NCI-H128 (cell line): ENCODE measurements at regions not wholly inside any gene's neighbourhood (a gene's known extent, or its start where the extent isn't known, plus 50 kb on each side); places are given as distances from the start of the nearest gene placed in this dataset.
"Not testable (repeated sequence)": the region's sequence is repeated elsewhere in the genome, so short reads cannot be mapped to it uniquely, and the experiment has no call there.

Experiments used
- DNase-seq: peaks from one replicate; lab custom pipeline; 2025; ENCODE audit not compliant: unreplicated experiment; lab: John Stamatoyannopoulos, UW

DNA sequence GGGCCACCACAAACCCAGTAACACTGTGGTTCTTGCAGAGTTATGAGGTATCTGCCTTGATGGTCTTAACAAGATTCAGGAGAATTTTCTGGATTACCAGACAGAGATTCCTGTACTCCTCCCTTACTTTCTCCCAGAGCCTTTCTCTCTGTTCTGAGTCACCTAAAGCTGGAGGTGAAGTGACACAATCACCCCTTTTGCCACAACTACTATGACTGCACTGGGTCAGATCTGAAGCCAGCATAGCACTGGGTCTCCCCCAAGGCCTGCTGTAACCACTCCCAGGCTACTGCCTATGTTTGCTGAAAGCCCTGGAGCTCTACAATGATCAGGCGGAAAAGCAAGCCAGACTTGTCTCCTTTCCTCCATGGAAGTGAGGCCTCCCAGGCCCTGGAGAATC, 156.7 kb upstream of the NEGR1 start:
- DNase-seq: no peak

DNA sequence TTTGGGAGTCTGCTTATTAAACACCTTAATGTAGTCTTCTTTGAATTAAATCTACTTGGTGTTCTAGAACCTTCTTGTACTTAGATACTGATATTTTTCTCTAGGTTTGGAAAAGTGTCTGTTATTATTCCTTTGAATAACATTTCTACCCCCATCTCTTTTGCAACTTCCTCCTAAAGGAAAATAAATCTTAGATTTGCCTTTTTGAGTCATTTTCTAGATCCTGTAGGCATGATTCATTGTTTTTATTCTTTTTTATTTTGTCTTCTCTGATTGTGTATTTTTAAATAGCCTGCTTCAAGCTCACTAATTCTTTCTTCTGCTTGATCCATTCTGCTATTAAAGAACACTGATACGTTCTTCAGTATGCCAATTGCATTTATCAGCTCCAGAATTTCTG, 155.9 kb upstream of the NEGR1 start:
- no peak for DNase-seq

DNA sequence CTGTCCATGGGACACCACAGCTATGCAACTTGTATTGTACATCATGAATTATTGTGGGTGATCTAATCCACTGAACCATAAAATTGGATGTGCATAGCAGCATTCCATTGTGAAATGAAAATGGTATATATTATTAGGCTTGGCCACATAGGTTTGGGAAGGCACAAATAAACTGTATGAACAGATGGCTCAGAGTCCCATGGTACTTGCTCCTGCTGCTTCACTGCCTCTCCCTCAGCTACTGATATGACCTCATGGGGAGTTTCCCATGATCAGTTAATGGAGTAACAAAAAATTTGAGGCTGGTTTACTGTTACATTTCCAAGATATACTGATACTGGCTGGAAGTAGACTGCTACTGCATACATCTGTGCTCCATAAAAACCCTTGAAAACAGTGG, 152.7 kb upstream of the NEGR1 start:
- DNase-seq: no peak

DNA sequence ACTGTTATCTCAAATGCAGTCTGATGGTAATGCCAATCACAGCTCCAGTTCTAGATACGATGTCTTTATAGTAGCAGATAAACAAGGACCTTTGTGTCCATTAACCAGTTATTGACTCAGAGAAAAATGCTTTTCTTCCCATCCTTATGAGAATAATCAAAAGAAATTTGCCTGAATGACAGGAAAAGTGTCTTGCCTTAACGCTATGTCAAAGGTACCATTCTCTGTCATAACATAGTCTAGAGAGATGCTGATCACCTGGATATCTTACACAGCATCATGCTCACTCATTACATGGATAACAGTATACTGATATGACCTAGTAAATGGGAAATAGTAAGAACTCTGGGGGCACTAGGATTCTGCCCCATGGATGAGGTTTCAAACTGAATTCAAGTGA, 151.7 kb upstream of the NEGR1 start:
- DNase-seq: no peak

DNA sequence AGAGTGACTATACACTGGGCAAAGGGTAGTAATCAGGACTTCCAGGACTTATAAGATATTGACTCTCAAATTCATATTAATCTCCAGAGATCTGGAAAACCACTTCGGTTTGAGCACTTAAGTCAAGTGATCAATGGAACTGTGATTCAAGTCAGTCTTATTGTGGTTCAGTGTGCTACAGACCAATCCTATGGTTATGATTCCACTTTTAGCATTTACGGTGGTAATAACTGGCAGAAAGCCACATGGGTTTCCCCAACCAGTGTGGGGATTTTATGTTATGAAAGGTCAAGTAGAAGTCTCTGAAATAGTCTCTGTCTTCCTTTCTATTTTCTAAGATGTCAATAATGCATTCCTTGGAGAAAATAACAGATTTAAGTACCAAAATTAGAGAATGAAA, 151.3 kb upstream of the NEGR1 start:
- no peak for DNase-seq

DNA sequence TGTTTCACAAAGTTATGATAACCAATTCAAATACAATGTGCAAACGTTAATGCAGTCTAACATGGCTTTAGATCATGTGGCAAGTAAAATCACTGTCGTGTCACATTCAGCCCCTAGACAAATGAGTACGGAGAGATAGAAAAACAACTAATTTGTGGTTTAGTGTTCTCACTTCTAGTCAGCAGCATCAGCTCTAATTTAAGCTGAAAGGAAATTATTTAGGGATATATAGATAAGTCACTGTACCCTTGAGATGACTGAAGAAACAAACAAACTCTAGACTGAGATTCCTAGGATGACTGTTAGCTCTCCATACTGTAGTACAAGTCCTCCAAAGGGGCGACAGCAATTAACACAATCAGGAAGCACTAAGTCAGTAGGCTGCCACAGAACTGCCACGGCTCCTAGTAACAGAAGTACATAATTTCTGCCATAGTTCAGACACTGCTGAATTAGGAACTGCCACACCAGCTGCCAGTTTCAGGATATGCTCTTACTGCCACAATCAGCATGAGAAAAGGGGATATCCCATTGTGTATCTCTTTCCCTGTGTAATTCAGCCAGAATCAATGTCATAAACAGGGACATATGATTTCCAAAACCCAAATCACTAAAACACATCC, 150.4 kb upstream of the NEGR1 start:
- no peak for DNase-seq

DNA sequence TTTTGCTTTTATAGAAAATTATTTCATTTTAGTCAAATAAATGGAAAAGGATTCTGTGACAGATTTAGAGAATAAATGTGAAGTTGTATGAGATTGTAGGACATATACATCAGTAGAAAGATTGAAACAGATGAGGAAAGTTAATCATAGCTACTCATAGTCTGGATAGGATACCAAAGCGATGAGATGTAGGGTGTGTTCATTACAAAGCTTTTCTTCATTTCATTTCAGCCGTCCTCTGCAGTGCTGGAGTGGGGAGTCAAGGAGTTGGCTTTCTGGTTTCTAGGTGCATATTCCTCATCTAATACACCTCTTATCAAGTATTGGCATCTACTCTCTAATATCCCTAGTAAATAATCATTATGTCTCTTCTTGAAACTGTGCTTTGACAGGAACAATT, 149.5 kb upstream of the NEGR1 start:
- no peak for DNase-seq

DNA sequence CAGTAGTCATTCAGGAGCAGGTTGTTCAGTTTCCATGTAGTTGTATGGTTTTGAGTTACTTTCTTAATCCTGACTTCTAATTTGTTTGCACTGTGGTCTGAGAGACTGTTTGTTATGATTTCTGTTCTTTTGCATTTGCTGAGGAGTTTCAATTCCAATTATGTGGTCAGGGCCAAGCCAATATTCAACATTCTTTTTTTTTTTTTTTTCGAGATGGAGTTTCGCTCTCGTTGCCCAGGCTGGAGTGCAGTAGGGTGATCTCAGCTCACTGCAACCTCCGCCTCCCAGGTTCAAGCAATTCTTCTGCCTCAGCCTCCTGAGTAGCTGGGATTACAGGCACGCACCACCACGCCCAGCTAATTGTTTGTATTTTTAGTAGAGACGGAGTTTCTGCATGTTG, 145.9 kb upstream of the NEGR1 start:
- not testable (repeated sequence) for DNase-seq

DNA sequence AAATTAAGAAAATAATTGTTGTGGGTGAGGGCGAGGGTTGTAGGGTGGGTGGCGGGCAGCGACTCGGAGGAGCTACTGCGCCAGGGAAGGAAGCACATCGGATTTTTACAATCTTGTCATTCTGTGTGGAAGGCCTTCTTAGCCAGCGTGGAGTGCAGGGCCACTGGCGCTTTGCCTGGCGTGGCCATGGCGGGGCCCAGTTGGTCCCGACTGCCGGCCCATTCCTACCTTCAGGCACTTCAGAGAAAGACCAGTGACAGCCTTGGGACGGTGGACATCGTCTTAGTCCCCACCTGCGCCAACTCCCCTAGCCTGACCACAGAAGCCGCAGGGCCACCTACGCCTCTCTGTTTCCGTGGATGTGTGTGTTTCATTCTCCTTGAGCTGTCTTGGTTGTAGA, 136.9 kb upstream of the NEGR1 start:
- no peak for DNase-seq

DNA sequence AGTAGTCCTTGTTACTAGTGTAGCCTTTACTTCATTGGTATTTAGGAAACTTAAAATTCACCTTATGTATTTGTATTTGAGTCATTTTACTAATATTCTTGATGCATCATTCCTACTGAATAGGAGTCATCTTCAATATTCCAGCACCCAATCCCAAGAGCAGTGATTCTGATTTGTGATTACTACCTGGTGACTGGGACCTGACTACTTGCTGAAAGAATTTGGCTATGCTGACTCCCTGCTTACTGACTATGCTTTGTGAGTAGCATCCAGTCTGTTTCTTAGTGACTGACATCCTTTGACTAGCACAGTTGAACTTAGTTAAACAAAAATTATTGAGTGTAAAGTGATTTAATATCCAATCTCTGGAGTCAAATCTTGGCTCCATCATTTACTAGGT, 129.9 kb upstream of the NEGR1 start:
- no peak for DNase-seq

DNA sequence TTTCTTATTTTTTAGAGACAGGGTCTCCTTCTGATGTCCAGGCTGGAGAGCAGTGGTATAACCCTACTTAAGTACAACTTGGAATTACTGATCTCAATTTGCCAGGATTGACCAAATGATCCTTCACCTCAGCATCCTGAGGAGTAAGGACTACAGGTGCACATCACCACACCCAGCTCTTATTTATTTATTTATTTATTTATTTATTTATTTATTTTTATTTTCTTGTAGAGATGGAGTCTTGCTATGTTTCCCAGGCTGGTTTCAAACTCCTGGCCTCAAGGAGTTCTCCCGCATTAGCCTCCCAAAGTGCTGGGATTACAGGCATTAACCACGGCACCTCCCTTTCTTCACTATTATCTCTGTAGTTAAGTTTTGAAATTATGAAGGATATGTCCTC, 117.5 kb upstream of the NEGR1 start:
- DNase-seq: no peak

DNA sequence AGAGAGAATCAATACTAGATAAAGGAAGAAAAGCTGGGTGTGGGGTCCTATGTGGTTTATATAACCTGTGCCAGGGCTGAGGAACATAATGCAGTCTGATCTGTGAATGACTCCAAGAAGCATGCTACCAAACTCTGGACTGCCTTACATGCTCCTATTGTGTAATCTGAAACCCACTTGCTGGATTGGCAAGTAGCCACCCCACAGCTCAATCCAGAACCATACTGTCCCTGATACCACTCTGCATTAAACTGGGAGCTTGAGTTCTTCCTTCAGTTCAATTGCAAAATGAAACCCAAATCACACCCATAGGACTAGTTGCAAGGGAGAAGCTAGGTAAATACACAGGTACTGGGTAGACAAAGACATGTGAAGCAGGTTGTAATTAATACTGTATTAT, 115.4 kb upstream of the NEGR1 start:
- DNase-seq: no peak

DNA sequence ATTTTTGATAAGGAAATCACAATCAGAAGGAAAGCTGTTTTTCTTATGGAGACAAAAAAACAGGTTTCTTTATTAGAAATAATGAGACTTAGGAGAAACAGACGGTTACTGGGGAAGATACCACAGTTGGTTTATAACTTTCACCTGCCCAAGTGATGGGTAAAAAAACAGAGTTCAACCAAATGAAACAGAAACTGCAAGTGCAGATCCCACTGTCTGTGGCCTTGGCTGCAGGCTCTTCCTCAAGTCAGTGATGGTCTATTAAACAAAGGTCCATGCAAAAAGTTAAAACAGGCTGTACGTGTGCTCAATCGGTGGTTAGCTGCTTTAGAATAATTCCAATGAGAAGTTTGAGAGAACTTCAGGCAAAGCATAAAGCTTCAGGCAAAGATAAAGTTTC, 112.1 kb upstream of the NEGR1 start:
- no peak for DNase-seq

DNA sequence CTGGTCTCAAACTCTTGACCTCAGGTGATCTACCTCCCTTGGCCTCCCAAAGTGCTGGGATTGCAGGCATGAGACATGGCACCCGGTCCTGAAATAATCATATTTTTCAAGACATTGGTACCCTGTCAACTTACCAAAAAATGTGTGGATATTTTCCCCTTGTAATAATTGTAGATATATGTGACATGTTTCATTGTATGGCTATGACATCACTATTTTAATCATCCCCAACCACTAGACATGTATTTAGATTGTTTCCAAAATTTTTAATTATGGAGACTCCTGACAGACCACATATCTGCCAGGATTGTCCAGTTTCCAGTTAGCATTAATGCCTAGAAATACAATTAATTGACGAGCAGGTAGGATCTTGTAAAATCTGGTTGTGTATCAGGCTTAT, 96.7 kb upstream of the NEGR1 start:
- no peak for DNase-seq

DNA sequence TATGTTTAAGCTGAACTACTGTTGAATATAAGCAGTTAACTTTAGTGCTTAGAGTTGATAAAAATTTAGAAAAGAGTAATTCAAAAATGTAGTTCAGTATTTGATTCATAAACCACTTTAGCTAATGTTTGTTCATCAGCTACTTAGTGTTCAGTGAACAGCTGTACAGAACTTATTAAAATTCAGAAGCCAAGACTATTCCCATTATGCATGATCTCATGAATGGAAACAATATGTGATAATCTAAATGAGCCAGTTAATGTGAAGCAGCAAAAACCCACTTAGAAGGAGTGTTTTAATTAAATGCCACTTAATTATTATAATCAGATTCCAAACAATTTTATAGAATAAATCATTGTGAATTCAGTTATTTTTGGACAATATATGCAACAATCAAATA, 92.9 kb upstream of the NEGR1 start:
- DNase-seq: no peak

DNA sequence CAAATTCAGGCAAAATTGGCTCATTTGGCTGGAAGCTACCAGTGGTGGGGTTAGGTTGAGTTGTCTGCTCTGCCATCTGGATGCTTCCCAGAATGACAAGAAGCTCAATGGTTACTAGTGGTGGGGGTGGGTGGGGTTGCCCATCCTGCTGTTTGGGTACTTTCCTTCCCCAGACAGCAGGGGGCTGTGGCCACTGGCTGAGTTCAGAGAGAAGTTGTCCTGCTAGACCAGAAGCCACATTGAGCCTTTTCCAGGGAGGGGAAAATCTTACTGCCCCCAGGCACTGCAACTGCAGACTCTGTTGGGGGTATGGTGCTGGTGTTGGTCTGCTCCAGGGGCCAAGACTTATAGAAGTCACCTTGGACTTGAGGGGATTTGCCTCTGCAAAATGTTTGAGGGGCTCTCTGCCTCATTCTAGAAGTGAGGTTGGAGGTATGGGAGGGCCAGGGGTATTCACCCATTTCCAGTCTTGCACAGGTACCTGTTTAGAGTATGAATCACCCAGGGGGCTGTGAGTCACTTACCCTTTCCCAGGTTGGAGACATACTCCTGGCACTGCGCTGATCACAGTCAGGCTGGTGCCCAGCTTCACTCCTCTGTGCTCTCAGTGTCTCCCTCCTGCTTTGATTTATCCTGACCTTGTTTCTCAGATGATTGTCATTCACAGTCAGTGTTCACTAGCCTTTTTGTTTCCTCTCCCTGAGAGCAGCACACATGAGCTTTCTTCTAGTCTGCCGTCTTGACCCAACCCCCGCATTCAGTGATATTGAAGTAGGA, 89.1 kb upstream of the NEGR1 start:
- no peak for DNase-seq

DNA sequence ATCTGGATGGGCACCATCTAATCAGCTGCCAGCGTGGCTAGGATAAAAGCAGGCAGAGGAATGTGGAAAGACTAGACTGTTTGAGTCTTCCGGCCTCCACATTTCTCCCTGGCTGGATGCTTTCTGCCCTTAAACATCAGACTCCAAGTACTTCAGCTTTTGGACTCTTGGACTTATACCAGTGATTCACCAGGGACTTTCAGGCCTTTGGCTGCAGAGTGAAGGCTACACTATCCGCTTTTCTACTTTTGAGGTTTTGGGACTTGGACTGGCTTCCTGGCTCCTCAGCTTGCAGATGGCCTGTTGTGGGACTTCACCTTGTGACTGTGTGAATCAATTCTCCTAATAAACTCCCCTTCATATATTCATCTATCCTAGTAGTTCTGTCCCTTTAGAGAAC, 88.5 kb upstream of the NEGR1 start:
- not testable (repeated sequence) for DNase-seq

DNA sequence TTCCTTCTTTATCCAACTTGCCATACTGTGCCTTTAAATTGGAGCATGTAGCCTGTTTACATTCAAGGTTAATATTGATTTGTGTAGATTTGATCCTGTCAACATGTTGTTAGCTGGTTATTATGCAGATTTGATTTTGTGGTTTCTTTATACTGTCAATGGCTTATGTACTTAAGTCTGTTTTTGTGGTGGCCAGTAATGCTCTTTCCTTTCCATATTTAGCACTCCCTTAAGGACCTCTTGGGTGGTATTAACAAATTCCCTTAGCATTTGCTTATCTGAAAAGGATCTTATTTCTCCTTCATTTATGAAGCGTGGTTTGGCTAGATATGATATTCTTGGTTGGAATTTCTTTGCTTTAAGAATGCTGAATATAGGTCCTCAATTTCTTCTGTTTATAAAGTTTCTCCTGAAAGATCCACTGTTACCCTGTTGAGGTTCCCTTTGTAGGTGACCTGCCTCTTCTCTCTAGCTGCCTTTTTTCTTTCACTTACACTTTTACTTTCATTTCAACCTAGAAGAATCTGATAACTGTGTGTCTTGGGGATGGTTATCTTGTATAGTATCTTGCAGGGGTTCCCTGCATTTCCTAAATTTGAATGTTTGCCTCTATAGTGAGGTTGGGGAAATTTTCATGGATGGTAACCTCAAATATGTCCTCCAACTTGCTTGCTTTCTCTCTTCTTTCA, 86.9 kb upstream of the NEGR1 start:
- DNase-seq: no peak

DNA sequence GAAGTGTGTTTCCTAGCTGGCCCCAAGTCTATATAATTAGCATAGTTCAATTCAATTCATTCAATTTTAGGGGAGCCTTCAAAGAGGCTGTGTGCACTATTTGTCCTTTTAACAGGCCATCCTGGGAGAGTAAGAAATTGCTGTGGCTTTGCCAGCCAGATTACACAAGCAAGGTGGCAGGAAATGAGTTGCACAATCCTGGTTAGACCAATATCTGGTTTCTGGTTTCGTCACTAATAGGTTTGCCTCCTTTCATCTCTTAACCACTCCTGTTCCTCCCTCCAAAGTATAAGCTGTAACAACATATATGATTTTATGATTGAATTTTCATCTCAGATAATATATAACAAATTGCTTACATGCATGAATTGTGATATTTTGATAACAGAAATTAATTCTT, 84.1 kb upstream of the NEGR1 start:
- peak; percentile 3 for DNase-seq

DNA sequence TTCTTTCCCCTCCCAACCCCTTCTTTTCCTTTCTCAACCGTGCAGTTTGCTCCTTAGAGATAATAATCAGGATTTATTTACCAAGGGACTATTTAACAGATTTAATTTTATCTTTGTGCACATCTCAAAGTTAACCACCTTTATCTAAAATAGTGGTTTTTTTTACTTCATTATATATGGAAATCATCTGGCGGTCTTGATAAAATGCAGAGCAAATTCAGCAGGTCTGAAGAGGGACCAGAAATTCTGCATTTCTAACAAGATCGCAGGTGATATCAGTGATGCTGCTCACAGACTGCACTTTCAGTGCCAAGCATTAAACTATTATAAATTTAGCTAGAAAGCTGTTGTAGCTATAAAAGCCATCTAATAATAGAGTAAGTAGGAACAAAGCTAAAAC, 83.4 kb upstream of the NEGR1 start:
- DNase-seq: no peak

DNA sequence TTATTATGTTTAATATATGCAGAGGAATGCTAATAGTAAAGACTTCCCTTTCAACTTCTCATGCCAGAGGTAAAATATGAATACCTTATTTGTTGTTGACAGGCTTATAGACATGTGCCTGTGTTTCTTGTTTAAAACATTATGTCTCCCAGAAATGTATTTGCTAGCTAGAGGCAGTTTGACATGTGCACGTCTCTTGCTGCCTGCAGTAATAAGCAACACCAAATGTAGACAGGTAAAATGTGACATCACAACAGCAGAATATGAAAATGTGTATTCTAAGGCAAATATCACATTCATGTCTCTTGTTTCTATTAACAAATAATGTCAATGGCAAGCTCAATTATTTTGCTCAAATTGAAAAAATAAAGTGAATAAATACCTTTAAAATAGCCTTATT, 80.2 kb upstream of the NEGR1 start:
- no peak for DNase-seq

DNA sequence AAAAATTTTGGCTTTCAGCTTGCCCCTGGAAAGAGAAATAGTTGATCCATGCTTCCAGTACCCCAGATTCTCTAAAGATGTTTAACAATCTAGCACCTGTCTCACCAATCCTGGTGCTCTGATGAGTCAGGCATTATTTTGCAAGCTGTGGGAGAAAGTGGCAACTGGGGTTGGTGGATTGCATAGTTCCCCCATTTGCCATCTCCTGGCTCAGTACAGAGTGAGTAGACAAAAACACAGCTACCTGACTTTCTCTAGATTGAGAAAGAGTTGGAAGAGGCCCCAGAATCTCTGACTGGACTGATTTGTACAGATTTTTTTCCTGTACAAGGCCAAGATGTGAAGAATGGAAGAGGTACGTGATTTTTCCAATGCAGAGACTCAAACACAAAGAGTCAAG, 75.1 kb upstream of the NEGR1 start:
- DNase-seq: no peak
